OCI-LY1 (cell line): ENCODE measurements at regions not wholly inside any gene's neighbourhood (a gene's known extent, or its start where the extent isn't known, plus 50 kb on each side); places are given as distances from the start of the nearest gene placed in this dataset.
"Not testable (repeated sequence)": the region's sequence is repeated elsewhere in the genome, so short reads cannot be mapped to it uniquely, and the experiment has no call there.

Source experiments
- H2AFZ ChIP-seq: fragments of 200-600 bp; sonication (generic), shearing (Covaris generic); 2 replicates; pipeline ENCODE4 v1.6.0; 2014; ENCODE audit warnings: antibody characterized with exemption, mild to moderate bottlenecking, low read length
- H3F3A ChIP-seq: fragments of 200-600 bp; sonication (generic), shearing (Covaris generic); 2 replicates; pipeline ENCODE4 v1.6.0; 2014; ENCODE audit warnings: mild to moderate bottlenecking, antibody characterized with exemption, low read length, moderate library complexity; ENCODE audit not compliant: insufficient read depth
- H3K27ac ChIP-seq: fragments of 200-600 bp; sonication (generic); 2 replicates; pipeline ENCODE4 v1.5.1; 2014; ENCODE audit warnings: low read length, mixed run types, mild to moderate bottlenecking, low read depth; ENCODE audit not compliant: poor library complexity, severe bottlenecking
- H3K27me3 ChIP-seq: fragments of 200-600 bp; sonication (generic); 2 replicates; pipeline ENCODE4 v1.6.0; 2014; ENCODE audit warnings: antibody characterized with exemption, mild to moderate bottlenecking, low read length, moderate library complexity; ENCODE audit not compliant: insufficient read depth
- H3K36me3 ChIP-seq: fragments of 200-600 bp; sonication (generic); 2 replicates; pipeline ENCODE4 v1.6.1; 2014; ENCODE audit warnings: mild to moderate bottlenecking, antibody characterized with exemption, low read length, moderate library complexity, mixed read lengths; ENCODE audit not compliant: insufficient read depth
- H3K4me1 ChIP-seq: fragments of 200-600 bp; sonication (generic); 2 replicates; pipeline ENCODE4 v1.5.1; 2014; ENCODE audit warnings: mild to moderate bottlenecking, low read length, moderate library complexity; ENCODE audit not compliant: insufficient read depth, severe bottlenecking
- H3K4me2 ChIP-seq: fragments of 200-600 bp; sonication (generic), shearing (Covaris generic); 2 replicates; pipeline ENCODE4 v1.6.1; 2014; ENCODE audit warnings: low read length
- H3K4me3 ChIP-seq: fragments of 200-600 bp; sonication (generic); 2 replicates; pipeline ENCODE4 v1.5.1; 2014; ENCODE audit warnings: low read length, low read depth, mild to moderate bottlenecking, mixed read lengths; ENCODE audit not compliant: poor library complexity, severe bottlenecking
- H3K79me2 ChIP-seq: fragments of 200-600 bp; shearing (Covaris generic); 2 replicates; pipeline ENCODE4 v1.6.1; 2016; ENCODE audit warnings: mixed run types, low read length, mixed read lengths; ENCODE audit not compliant: insufficient read depth
- H3K9ac ChIP-seq: fragments of 200-600 bp; sonication (generic), shearing (Covaris generic); 2 replicates; pipeline ENCODE4 v1.6.1; 2014; ENCODE audit warnings: mild to moderate bottlenecking, low read length, mixed read lengths
- H3K9me2 ChIP-seq: fragments of 200-600 bp; sonication (generic), shearing (Covaris generic); 2 replicates; pipeline ENCODE4 v1.6.1; 2014; ENCODE audit warnings: low read depth, mild to moderate bottlenecking, low read length, mixed read lengths
- H3K9me3 ChIP-seq: fragments of 200-600 bp; shearing (Covaris generic); 2 replicates; pipeline ENCODE4 v1.6.1; 2014; ENCODE audit warnings: low read length, mixed read lengths
- H4K20me1 ChIP-seq: fragments of 200-600 bp; sonication (generic), shearing (Covaris generic); 2 replicates; pipeline ENCODE4 v1.6.0; 2016; ENCODE audit warnings: mild to moderate bottlenecking, low read length; ENCODE audit not compliant: insufficient read depth
- CTCF ChIP-seq: fragments of 200-600 bp; sonication (generic), shearing (Covaris generic); IDR thresholded peaks from 2 replicates; pipeline ENCODE4 v1.5.1; 2017; ENCODE audit warnings: mild to moderate bottlenecking, antibody characterized with exemption, low read length, moderate library complexity, mixed read lengths
- EZH2 ChIP-seq: fragments of 200-600 bp; sonication (generic), shearing (Covaris generic); IDR thresholded peaks from 2 replicates; pipeline ENCODE4 v1.8.0; 2017; ENCODE audit warnings: borderline replicate concordance, mixed run types, mild to moderate bottlenecking, antibody characterized with exemption, low read length, moderate library complexity, mixed read lengths

DNA sequence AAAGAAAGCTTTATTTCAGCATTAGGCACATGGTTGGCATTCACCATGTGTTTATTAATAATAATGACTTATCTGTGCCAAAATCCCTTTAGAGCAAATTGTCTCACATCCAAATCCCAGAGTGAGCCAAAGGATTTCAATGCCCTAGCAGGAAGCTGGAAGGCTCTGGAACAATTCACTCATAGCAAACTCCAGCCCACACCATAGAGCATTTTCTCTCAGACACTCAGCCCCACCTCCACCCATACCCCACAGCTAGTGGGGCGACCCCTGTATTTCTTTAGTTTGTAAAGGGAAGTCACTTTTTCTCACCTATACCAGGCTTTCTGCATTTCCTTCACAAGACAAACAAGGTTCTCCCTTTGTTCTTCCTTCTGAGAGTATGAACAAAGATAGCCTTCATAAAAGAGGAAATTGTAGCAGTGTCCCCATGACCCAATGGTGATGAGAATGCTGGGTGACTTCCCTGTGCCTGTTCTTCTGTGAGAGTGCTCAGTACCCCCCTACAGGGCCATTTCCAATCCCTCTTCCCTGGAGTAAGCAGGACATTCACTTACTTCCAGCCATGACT, 100.1 kb upstream of the APCDD1 start:
- no peaks in the 10 kb centered on the region for H3K4me1 ChIP-seq
- H3K27me3 ChIP-seq: no peaks in the 10 kb centered on the region
- H3K9ac ChIP-seq: no peak overlapping the region
- no peaks in the 10 kb centered on the region for H3F3A ChIP-seq
- H3K4me3 ChIP-seq: no peak overlapping the region
- no peak overlapping the region for H2AFZ ChIP-seq
- no peak overlapping the region for H3K27ac ChIP-seq
- H3K4me2 ChIP-seq: no peak overlapping the region
- 0 out of 2 replicates have a peak, but pooled peaks cover 6% of the 10 kb centered on the region for H3K9me3 ChIP-seq
- no peaks in the 10 kb centered on the region for H4K20me1 ChIP-seq
- no peaks in the 10 kb centered on the region for H3K9me2 ChIP-seq
- TF ChIP-seq EZH2: no peak
- TF ChIP-seq CTCF: no peak
- no peaks in the 10 kb centered on the region for H3K36me3 ChIP-seq
- H3K79me2 ChIP-seq: no peaks in the 10 kb centered on the region

DNA sequence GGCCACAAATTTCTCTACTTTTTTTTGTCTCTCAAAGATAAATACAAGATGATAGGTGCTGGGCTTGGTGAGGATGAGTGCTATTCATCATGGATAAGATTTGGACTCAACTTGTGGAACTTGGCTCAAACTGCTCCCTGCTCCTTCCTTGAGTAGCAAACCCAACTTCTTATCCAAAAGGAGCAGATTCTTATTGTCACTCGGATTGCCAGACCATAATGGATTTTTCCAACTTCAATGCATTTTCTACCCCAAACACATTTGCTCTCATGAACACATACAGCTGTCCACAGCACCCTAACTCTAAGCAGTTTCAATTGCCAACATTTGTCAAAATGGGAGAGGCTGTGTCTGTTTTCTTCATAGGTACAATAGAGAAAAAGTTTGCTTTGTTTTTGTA, 99.5 kb upstream of the APCDD1 start:
- no peak for TF ChIP-seq EZH2
- no peak for TF ChIP-seq CTCF
- no peak overlapping the region for H3K4me2 ChIP-seq

GRCh38 chr18:10356999-10357398, 97.4 kb upstream of the APCDD1 start:
- H3K27ac ChIP-seq, H3K4me2 ChIP-seq, H3K9ac ChIP-seq, H3F3A ChIP-seq, H4K20me1 ChIP-seq, H3K4me1 ChIP-seq, H3K27me3 ChIP-seq, H3K9me2 ChIP-seq, H3K36me3 ChIP-seq, H3K9me3 ChIP-seq, H3K4me3 ChIP-seq, H2AFZ ChIP-seq, H3K79me2 ChIP-seq: not testable (repeated sequence)

More for the DNA sequence above, 99.5 kb upstream of the APCDD1 start:
- Histone ChIP-seq H3K27me3 (no peaks in the 10 kb centered on the region), H3K9ac (no peak overlapping the region), H3K79me2 (no peaks in the 10 kb centered on the region), H2AFZ (no peak overlapping the region), H3K9me3 (0 out of 2 replicates have a peak, but pooled peaks cover 6% of the 10 kb centered on the region), H3K9me2 (no peaks in the 10 kb centered on the region), H3F3A (no peaks in the 10 kb centered on the region), H3K4me1 (no peaks in the 10 kb centered on the region), H3K27ac (no peak overlapping the region), H3K36me3 (no peaks in the 10 kb centered on the region), H3K4me3 (no peak overlapping the region), H4K20me1 (no peaks in the 10 kb centered on the region)

GRCh38 chr18:10361660-10362059, 92.8 kb upstream of the APCDD1 start:
- H3K4me1 ChIP-seq: no peaks in the 10 kb centered on the region
- H3K9me2 ChIP-seq: no peaks in the 10 kb centered on the region
- H3K27ac ChIP-seq: no peak overlapping the region
- no peaks in the 10 kb centered on the region for H3K36me3 ChIP-seq
- H3K9ac ChIP-seq: no peak overlapping the region
- TF ChIP-seq CTCF: no peak
- TF ChIP-seq EZH2: no peak
- peaks cover 10% of the 10 kb centered on the region; the same call in 1 of the 2 replicates for H3K9me3 ChIP-seq
- H3F3A ChIP-seq: no peaks in the 10 kb centered on the region
- H3K79me2 ChIP-seq: no peaks in the 10 kb centered on the region
- H3K4me2 ChIP-seq: no peak overlapping the region
- no peak overlapping the region for H2AFZ ChIP-seq
- no peaks in the 10 kb centered on the region for H4K20me1 ChIP-seq
- no peaks in the 10 kb centered on the region; the same call in 1 of the 2 replicates for H3K27me3 ChIP-seq
- H3K4me3 ChIP-seq: no peak overlapping the region
